ENCODE measurements at regions not wholly inside any gene's neighbourhood (a gene's known extent, or its start where the extent isn't known, plus 50 kb on each side); places are given as distances from the start of the nearest gene placed in this dataset.

DNA sequence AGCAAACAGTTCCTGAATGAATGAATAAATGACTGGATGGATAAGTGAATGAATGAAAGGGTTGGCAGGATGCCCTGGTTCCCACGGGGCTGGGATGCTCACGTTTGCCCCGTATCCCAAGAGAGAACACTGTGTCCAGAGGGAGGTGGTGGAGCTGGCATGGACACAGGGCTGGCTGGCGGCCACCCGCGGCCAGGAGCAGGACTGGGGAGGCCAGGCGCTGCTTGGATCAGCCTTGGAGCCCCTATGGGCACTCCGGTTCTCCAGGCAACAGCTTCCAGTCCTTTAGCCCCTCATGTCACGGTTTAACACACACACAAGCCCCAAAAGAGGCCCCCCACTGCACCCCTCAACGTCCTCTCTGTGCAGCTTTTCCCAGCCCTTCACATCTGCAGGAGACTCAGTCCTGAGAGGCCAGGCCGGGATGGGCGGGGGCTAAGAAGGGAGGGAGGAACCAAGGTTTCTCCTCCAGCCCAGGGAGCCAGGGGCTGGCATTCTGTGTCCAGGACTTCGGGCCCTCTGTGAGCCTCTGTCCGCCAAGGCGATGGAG, 86.0 kb upstream of the ALDH1L1 start:
- ChIA-PET CTCF (no interaction called here), POLR2A (ENCODE audit: low non-redundant PET) (no interaction called here)
- Histone ChIP-seq H3K9me3 (ENCODE audit: low read depth, low read length, poor library complexity, severe bottlenecking) (no peaks in the 10 kb centered on the region), H3K4me1 (ENCODE audit: insufficient read depth, low read length, poor library complexity, severe bottlenecking) (peaks cover 37% of the 10 kb centered on the region), H3K27ac (ENCODE audit: low read depth, low read length, poor library complexity, severe bottlenecking) (no peak overlapping the region), H3K27me3 (replicated peaks; ENCODE audit: insufficient read depth, low read depth, low read length, poor library complexity) (no peaks in the 10 kb centered on the region), H3K4me3 (ENCODE audit: low read depth, low read length, poor library complexity, severe bottlenecking) (no peak overlapping the region), H3K36me3 (ENCODE audit: insufficient read depth, low read length, poor library complexity, severe bottlenecking) (no peaks in the 10 kb centered on the region)
- DNase-seq (ENCODE audit: low spot score) = no peak
- no TSS peak for BruUV-seq (replicated peaks)
- TF ChIP-seq, protein P1, sequence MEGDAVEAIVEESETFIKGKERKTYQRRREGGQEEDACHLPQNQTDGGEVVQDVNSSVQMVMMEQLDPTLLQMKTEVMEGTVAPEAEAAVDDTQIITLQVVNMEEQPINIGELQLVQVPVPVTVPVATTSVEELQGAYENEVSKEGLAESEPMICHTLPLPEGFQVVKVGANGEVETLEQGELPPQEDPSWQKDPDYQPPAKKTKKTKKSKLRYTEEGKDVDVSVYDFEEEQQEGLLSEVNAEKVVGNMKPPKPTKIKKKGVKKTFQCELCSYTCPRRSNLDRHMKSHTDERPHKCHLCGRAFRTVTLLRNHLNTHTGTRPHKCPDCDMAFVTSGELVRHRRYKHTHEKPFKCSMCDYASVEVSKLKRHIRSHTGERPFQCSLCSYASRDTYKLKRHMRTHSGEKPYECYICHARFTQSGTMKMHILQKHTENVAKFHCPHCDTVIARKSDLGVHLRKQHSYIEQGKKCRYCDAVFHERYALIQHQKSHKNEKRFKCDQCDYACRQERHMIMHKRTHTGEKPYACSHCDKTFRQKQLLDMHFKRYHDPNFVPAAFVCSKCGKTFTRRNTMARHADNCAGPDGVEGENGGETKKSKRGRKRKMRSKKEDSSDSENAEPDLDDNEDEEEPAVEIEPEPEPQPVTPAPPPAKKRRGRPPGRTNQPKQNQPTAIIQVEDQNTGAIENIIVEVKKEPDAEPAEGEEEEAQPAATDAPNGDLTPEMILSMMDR (conservative IDR thresholded peaks at IDR 0.05; ENCODE audit: low read depth, low read length) = no peak
- TF ChIP-seq EZH2 (IDR thresholded peaks at IDR 0.05; ENCODE audit: borderline replicate concordance, low read depth, low read length, poor library complexity, severe bottlenecking) = no peak
- intact Hi-C loops (cut with micrococcal nuclease; ENCODE audit: unreplicated experiment) = no loop called here

DNA sequence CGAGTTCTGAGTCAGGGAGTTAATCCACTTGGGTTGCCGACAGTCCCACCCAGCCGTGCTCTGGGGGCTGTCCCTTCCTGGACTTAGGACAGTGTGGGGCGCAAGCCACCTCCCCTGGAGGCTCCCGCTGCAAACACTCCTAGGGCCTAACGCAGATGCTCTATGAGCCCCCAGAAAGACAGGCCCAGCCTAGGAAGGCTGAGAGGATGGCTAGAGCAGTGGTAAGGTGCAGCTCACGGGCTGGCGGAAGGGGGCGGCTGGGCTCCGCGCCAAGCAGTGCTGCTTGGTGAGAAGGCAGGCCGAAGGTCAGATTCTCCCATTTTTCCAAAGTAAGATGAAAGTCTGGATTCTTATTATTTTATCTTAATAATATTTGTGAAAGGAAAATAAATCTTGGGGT, 84.6 kb upstream of the ALDH1L1 start:
- no peak overlapping the region for H3K4me3 ChIP-seq (ENCODE audit: low read depth, low read length, poor library complexity, severe bottlenecking)
- H3K27ac ChIP-seq (ENCODE audit: low read depth, low read length, poor library complexity, severe bottlenecking) = peak overlapping the region; percentile 57
- no TSS peak for BruUV-seq (replicated peaks)
- no peaks in the 10 kb centered on the region for H3K27me3 ChIP-seq (replicated peaks; ENCODE audit: insufficient read depth, low read depth, low read length, poor library complexity)
- H3K9me3 ChIP-seq (ENCODE audit: low read depth, low read length, poor library complexity, severe bottlenecking) = no peaks in the 10 kb centered on the region
- no peaks in the 10 kb centered on the region for H3K36me3 ChIP-seq (ENCODE audit: insufficient read depth, low read length, poor library complexity, severe bottlenecking)
- TF ChIP-seq EZH2 (IDR thresholded peaks at IDR 0.05; ENCODE audit: borderline replicate concordance, low read depth, low read length, poor library complexity, severe bottlenecking) = no peak
- POLR2A ChIA-PET (ENCODE audit: low non-redundant PET) = no interaction called here
- intact Hi-C loops (cut with micrococcal nuclease; ENCODE audit: unreplicated experiment) = no loop called here
- DNase-seq (ENCODE audit: low spot score) = no peak
- CTCF ChIA-PET = no interaction called here
- H3K4me1 ChIP-seq (ENCODE audit: insufficient read depth, low read length, poor library complexity, severe bottlenecking) = peaks cover 39% of the 10 kb centered on the region

DNA sequence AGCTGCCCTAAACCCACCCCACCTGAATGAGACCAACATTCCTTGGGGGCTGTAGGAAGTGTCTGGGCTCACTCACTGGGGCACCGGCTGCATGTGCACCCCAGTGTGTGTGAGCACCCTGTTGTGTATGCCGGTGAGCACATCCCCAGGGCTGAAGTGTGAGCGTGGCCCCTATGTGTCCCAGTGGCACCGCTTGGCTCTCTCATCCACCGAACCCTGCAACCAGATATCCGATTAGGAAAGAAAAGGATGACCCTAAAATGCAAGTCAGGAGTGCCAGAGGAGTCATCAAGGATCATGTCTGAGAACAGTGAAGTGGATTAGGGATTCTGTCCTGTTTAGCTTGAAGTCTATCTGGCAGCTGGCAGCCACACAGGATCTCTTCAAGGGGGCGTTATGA, 84.0 kb upstream of the ALDH1L1 start:
- Histone ChIP-seq H3K9me3 (ENCODE audit: low read depth, low read length, poor library complexity, severe bottlenecking) (no peaks in the 10 kb centered on the region), H3K36me3 (ENCODE audit: insufficient read depth, low read length, poor library complexity, severe bottlenecking) (no peaks in the 10 kb centered on the region), H3K27ac (ENCODE audit: low read depth, low read length, poor library complexity, severe bottlenecking) (peak overlapping the region; percentile 57), H3K4me1 (ENCODE audit: insufficient read depth, low read length, poor library complexity, severe bottlenecking) (peaks cover 43% of the 10 kb centered on the region), H3K27me3 (replicated peaks; ENCODE audit: insufficient read depth, low read depth, low read length, poor library complexity) (no peaks in the 10 kb centered on the region), H3K4me3 (ENCODE audit: low read depth, low read length, poor library complexity, severe bottlenecking) (no peak overlapping the region)
- ChIA-PET POLR2A (ENCODE audit: low non-redundant PET) (no interaction called here), CTCF (no interaction called here)
- BruUV-seq (replicated peaks) = no TSS peak
- no peak for TF ChIP-seq EZH2 (IDR thresholded peaks at IDR 0.05; ENCODE audit: borderline replicate concordance, low read depth, low read length, poor library complexity, severe bottlenecking)
- TF ChIP-seq, protein P1 (conservative IDR thresholded peaks at IDR 0.05; ENCODE audit: low read depth, low read length) = no peak
- DNase-seq (ENCODE audit: low spot score) = peak; percentile 71
- intact Hi-C loops (cut with micrococcal nuclease; ENCODE audit: unreplicated experiment) = no loop called here

DNA sequence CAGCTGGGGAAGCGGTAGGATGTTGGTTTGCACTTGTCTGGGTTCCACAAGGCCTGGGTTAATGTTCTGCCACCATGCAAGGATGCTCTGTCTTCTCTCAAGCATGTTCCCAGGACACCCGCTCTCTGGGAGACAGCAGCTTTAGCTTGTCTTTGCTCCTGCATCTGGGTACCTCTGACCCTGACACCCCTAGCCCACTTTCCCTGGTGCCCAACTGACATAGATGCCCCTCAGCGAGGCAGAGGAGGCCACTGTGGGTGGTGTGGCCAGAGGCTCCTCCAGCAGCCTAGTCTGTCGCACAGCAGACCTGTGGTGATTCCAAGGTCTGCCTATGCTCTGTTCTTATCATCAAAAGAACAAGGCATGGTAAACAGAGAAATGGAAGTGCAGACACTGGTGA, 83.6 kb upstream of the ALDH1L1 start:
- H3K27me3 ChIP-seq (replicated peaks; ENCODE audit: insufficient read depth, low read depth, low read length, poor library complexity) = no peaks in the 10 kb centered on the region
- H3K9me3 ChIP-seq (ENCODE audit: low read depth, low read length, poor library complexity, severe bottlenecking) = no peaks in the 10 kb centered on the region
- H3K36me3 ChIP-seq (ENCODE audit: insufficient read depth, low read length, poor library complexity, severe bottlenecking) = no peaks in the 10 kb centered on the region
- no TSS peak for BruUV-seq (replicated peaks)
- H3K27ac ChIP-seq (ENCODE audit: low read depth, low read length, poor library complexity, severe bottlenecking) = peak overlapping the region; percentile 57
- intact Hi-C loops (cut with micrococcal nuclease; ENCODE audit: unreplicated experiment) = no loop called here
- no peak for TF ChIP-seq EZH2 (IDR thresholded peaks at IDR 0.05; ENCODE audit: borderline replicate concordance, low read depth, low read length, poor library complexity, severe bottlenecking)
- TF ChIP-seq, protein P1 (conservative IDR thresholded peaks at IDR 0.05; ENCODE audit: low read depth, low read length) = no peak
- peaks cover 47% of the 10 kb centered on the region for H3K4me1 ChIP-seq (ENCODE audit: insufficient read depth, low read length, poor library complexity, severe bottlenecking)
- POLR2A ChIA-PET (ENCODE audit: low non-redundant PET) = no interaction called here
- no peak for DNase-seq (ENCODE audit: low spot score)
- no peak overlapping the region for H3K4me3 ChIP-seq (ENCODE audit: low read depth, low read length, poor library complexity, severe bottlenecking)
- CTCF ChIA-PET = no interaction called here

Measured in A673 (cell line).